ENCODE measurements at regions not wholly inside any gene's neighbourhood (a gene's known extent, or its start where the extent isn't known, plus 50 kb on each side); places are given as distances from the start of the nearest gene placed in this dataset.

- Mint-ChIP-seq H3K27me3 (ENCODE audit: low read depth) (peaks cover 1% of the 10 kb centered on the region; the same call in 1 of the 2 replicates), H3K36me3 (ENCODE audit: insufficient read depth in 1 of 3, low read depth in 3 of 3) (no peaks in the 10 kb centered on the region), H3K4me3 (no peak overlapping the region), H3K27ac (no peak overlapping the region), H3K9me3 (no peaks in the 10 kb centered on the region), H3K4me1 (peaks cover 20 to 22% of the 10 kb centered on the region in 2 experiments)
- no peak overlapping the region for H2AFZ ChIP-seq (ENCODE audit: low read length)
- H4K91ac ChIP-seq (ENCODE audit: insufficient read length, low read depth, low read length), result no peak overlapping the region
- H3K79me2 ChIP-seq (ENCODE audit: insufficient read depth, low read length), result no peaks in the 10 kb centered on the region
- H2BK12ac ChIP-seq (ENCODE audit: insufficient read length, low read depth, low read length), result no peak overlapping the region
- no peak for DNase-seq
- no peaks in the 10 kb centered on the region for H3K23me2 ChIP-seq (ENCODE audit: insufficient read length, low read depth, low read length, poor library complexity, severe bottlenecking)
- no peak overlapping the region for H2BK15ac ChIP-seq (ENCODE audit: low read depth, low read length)
- no peak overlapping the region for H3K27ac ChIP-seq (ENCODE audit: insufficient read length, low read depth, low read length)
- no peak overlapping the region for H2BK5ac ChIP-seq (ENCODE audit: insufficient read length, low read length)
- no peaks in the 10 kb centered on the region for H3K9me3 ChIP-seq (ENCODE audit: control insufficient read depth, low read depth, low read length)
- WGBS (ENCODE audit: extremely low coverage, insufficient read length, low lambda C conversion rate), result no CpG with 5 or more reads among the region's 2 CpGs
- H4K20me1 ChIP-seq (ENCODE audit: control insufficient read depth, insufficient read depth, insufficient read length), result no peaks in the 10 kb centered on the region
- no peak overlapping the region for H3K18ac ChIP-seq (ENCODE audit: insufficient read length, low read depth, low read length)
- no peak overlapping the region for H3K14ac ChIP-seq (ENCODE audit: insufficient read depth, low read length)
- no peak overlapping the region for H3K4ac ChIP-seq (ENCODE audit: low read depth, low read length)
- no peak overlapping the region for H3K9ac ChIP-seq (ENCODE audit: extremely low read depth, insufficient read length, low read length)
- H3K56ac ChIP-seq (ENCODE audit: insufficient read length, low read depth, low read length), result no peak overlapping the region
- no peak overlapping the region for H2BK20ac ChIP-seq (ENCODE audit: low read depth, low read length, poor library complexity, severe bottlenecking)
- H4K8ac ChIP-seq (replicated peaks; ENCODE audit: insufficient read length, low read depth, low read length), result no peak overlapping the region
- H3K4me2 ChIP-seq (ENCODE audit: insufficient read depth, insufficient read length, low read length), result no peak overlapping the region
- no peak overlapping the region for H2BK120ac ChIP-seq (ENCODE audit: low read depth, low read length, poor library complexity, severe bottlenecking)
- no peaks in the 10 kb centered on the region; the same call in 1 of the 2 replicates for H3K4me1 ChIP-seq (ENCODE audit: insufficient read depth, low read length)
- H2AK5ac ChIP-seq (ENCODE audit: insufficient read length, low read length), result no peak overlapping the region
- no peak for TF ChIP-seq CTCF (conservative IDR thresholded peaks at IDR 0.05)
- no peak overlapping the region for H4K5ac ChIP-seq (ENCODE audit: insufficient read length, low read depth, low read length)
- no peaks in the 10 kb centered on the region for H3K27me3 ChIP-seq (ENCODE audit: insufficient read depth, low read length)
- no peaks in the 10 kb centered on the region for H3K79me1 ChIP-seq (ENCODE audit: insufficient read depth, low read depth, low read length, poor library complexity, severe bottlenecking)
- H3K23ac ChIP-seq (ENCODE audit: insufficient read length, low read depth, low read length), result no peak overlapping the region
- no peak overlapping the region for H3T11ph ChIP-seq (ENCODE audit: low read length)
Observed at GRCh38 chr15:60135961-60136360, 131.8 kb downstream of the FOXB1 start.

Data from H9 (cell line).